Keratinocyte (primary cell): ENCODE measurements at regions not wholly inside any gene's neighbourhood (a gene's known extent, or its start where the extent isn't known, plus 50 kb on each side); places are given as distances from the start of the nearest gene placed in this dataset.

Source experiments
- DNase-seq: peaks from one replicate; pipeline ENCODE4 v3.0.0-alpha.2; 2011; ENCODE audit warnings: low read depth, missing footprints, low spot score
- FAIRE-seq: peaks from 2 replicates; lab custom pipeline; 2011; peaks lifted over from hg19 to GRCh38; lab: Jason Lieb, UNC
- H2AFZ ChIP-seq: 2 replicates; pipeline ENCODE4 v1.6.0; 2012; ENCODE audit warnings: low read length, control low read depth, inconsistent platforms; ENCODE audit not compliant: control insufficient read depth
- H3K27ac ChIP-seq: 2 replicates; pipeline ENCODE4 v1.5.1; 2011; ENCODE audit warnings: low read length; ENCODE audit not compliant: control insufficient read depth, insufficient read depth
- H3K27me3 ChIP-seq: 3 replicates; pipeline ENCODE4 v1.6.0; 2011; ENCODE audit warnings: low read length; ENCODE audit not compliant: control insufficient read depth, insufficient read depth; ENCODE audit errors: extremely low read depth
- H3K36me3 ChIP-seq, 2 experiments: 2 replicates in 1 of 2; 3 replicates in 1 of 2; pipeline ENCODE4 v1.5.1; 2011; ENCODE audit warnings: low read length in 2 of 2, mild to moderate bottlenecking in 1 of 2; ENCODE audit not compliant: control insufficient read depth in 2 of 2, insufficient read depth in 2 of 2; ENCODE audit errors: extremely low read depth in 1 of 2
- H3K4me1 ChIP-seq: 3 replicates; pipeline ENCODE4 v1.5.1; 2011; ENCODE audit warnings: low read length; ENCODE audit not compliant: control insufficient read depth, insufficient read depth; ENCODE audit errors: extremely low read depth
- H3K4me2 ChIP-seq: 3 replicates; pipeline ENCODE4 v1.6.0; 2011; ENCODE audit warnings: low read depth, low read length; ENCODE audit not compliant: control insufficient read depth, insufficient read depth; ENCODE audit errors: extremely low read depth
- H3K4me3 ChIP-seq, 3 experiments: fragments of 200-600 bp in 1 of 3; sonication (generic) in 1 of 3; 2 replicates in 2 of 3; 3 replicates in 1 of 3; pipeline ENCODE4 v1.5.1; 2011 to 2016; ENCODE audit warnings: low read length in 3 of 3, mild to moderate bottlenecking in 3 of 3, control low read depth in 2 of 3, inconsistent platforms in 1 of 3, low read depth in 1 of 3, mixed read lengths in 1 of 3, mixed run types in 1 of 3, moderate library complexity in 1 of 3; ENCODE audit not compliant: control insufficient read depth in 2 of 3, insufficient read depth in 2 of 3; ENCODE audit errors: extremely low read depth in 1 of 3
- H3K79me2 ChIP-seq: 2 replicates; pipeline ENCODE4 v1.6.0; 2012; ENCODE audit warnings: low read length; ENCODE audit not compliant: control insufficient read depth, insufficient read depth
- H3K9ac ChIP-seq: 3 replicates; pipeline ENCODE4 v1.6.0; 2011; ENCODE audit warnings: low read length; ENCODE audit not compliant: control insufficient read depth, insufficient read depth; ENCODE audit errors: extremely low read depth
- H3K9me1 ChIP-seq: 3 replicates; pipeline ENCODE4 v1.6.0; 2011; ENCODE audit warnings: low read length; ENCODE audit not compliant: control insufficient read depth, insufficient read depth; ENCODE audit errors: extremely low read depth
- H3K9me3 ChIP-seq: 2 replicates; pipeline ENCODE4 v1.5.1; 2012; ENCODE audit warnings: low read depth, low read length; ENCODE audit not compliant: control insufficient read depth
- H4K20me1 ChIP-seq: 3 replicates; pipeline ENCODE4 v1.6.0; 2011; ENCODE audit warnings: low read length; ENCODE audit not compliant: control insufficient read depth, insufficient read depth; ENCODE audit errors: extremely low read depth
- CTCF ChIP-seq, 3 experiments: IDR thresholded peaks in 1 of 3; conservative IDR thresholded peaks in 1 of 3; optimal IDR thresholded peaks in 1 of 3; 2 replicates in 2 of 3; 3 replicates in 1 of 3; pipeline versions ENCODE3 to v1.5.1; 2011; ENCODE audit warnings: low read length in 3 of 3, mild to moderate bottlenecking in 3 of 3, moderate library complexity in 2 of 3, control low read depth in 1 of 3, inconsistent platforms in 1 of 3; ENCODE audit not compliant: insufficient read depth in 2 of 3; ENCODE audit errors: extremely low read depth in 1 of 3
- EZH2 ChIP-seq: IDR thresholded peaks from one replicate; pipeline ENCODE4 v1.6.1; 2012; ENCODE audit warnings: inconsistent platforms, mild to moderate bottlenecking, low read length, moderate library complexity
- dilution Hi-C: fragments of 300-500 bp; cut with MboI; formaldehyde crosslinking; loops from one replicate; pipeline ENCODE4 v1.7.0; 2020; ENCODE audit warnings: low sequenced_read_pairs; ENCODE audit not compliant: extremely low pct_ligation_motif_present

- no peak overlapping the region for H2AFZ ChIP-seq
- H4K20me1 ChIP-seq: no peaks in the 10 kb centered on the region
- no peaks in the 10 kb centered on the region for H3K27me3 ChIP-seq
- H3K4me3 ChIP-seq: no peak overlapping the region
- dilution Hi-C loops: no loop called here
- no peaks in the 10 kb centered on the region for H3K4me1 ChIP-seq
- no peak overlapping the region for H3K27ac ChIP-seq
- no peaks in the 10 kb centered on the region for H3K79me2 ChIP-seq
- no peaks in the 10 kb centered on the region for H3K9me1 ChIP-seq
- TF ChIP-seq EZH2 (no peak), CTCF (optimal IDR thresholded peaks at IDR 0.05 in 1 of 3, IDR thresholded peaks at IDR 0.05 in 1 of 3, conservative IDR thresholded peaks at IDR 0.05 in 1 of 3; ENCODE audit: extremely low read depth in 1 of 3, insufficient read depth in 2 of 3, low read length in 3 of 3) (no peak)
- H3K4me2 ChIP-seq: no peak overlapping the region
- no peaks in the 10 kb centered on the region for H3K36me3 ChIP-seq
- no peak for FAIRE-seq
- no peak for DNase-seq
- no peak overlapping the region for H3K9ac ChIP-seq
- no peaks in the 10 kb centered on the region for H3K9me3 ChIP-seq
Observed at GRCh38 chr2:125588780-125589179, 1067.2 kb upstream of the GYPC start.

DNA sequence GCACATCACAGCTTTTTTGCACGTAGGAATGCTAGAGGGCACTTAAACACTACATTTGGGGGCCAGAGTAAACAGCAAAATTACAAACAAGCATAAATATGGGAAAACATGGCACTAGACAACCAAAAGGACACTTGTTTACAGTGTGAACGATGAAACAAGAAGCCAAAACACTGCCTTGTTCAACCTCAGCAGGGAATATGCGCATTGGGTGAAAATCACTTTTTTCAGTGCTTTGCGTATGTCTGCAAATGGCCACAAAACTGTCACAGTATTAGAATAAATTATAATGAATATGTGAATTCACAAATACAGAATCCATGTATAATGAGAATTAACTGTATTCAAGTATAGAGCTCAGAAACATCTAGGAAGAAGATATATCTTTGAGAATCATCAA, 1064.0 kb upstream of the GYPC start:
- Histone ChIP-seq H4K20me1 (no peaks in the 10 kb centered on the region), H3K9me3 (no peaks in the 10 kb centered on the region), H2AFZ (no peak overlapping the region), H3K4me1 (no peaks in the 10 kb centered on the region), H3K36me3 (no peaks in the 10 kb centered on the region), H3K27me3 (no peaks in the 10 kb centered on the region), H3K9ac (no peak overlapping the region), H3K9me1 (no peaks in the 10 kb centered on the region), H3K79me2 (no peaks in the 10 kb centered on the region), H3K4me2 (no peak overlapping the region), H3K27ac (no peak overlapping the region), H3K4me3 (no peak overlapping the region)
- no peak for TF ChIP-seq EZH2
- TF ChIP-seq CTCF (optimal IDR thresholded peaks at IDR 0.05 in 1 of 3, IDR thresholded peaks at IDR 0.05 in 1 of 3, conservative IDR thresholded peaks at IDR 0.05 in 1 of 3; ENCODE audit: extremely low read depth in 1 of 3, insufficient read depth in 2 of 3, low read length in 3 of 3): no peak
- FAIRE-seq: no peak
- no peak for DNase-seq
- dilution Hi-C loops: no loop called here
